ENCODE measurements at regions not wholly inside any gene's neighbourhood (a gene's known extent, or its start where the extent isn't known, plus 50 kb on each side); places are given as distances from the start of the nearest gene placed in this dataset.

- TF ChIP-seq CTCF (IDR thresholded peaks at IDR 0.05) = no peak
- no peak for TF ChIP-seq EZH2phosphoT487 (IDR thresholded peaks at IDR 0.05)
These were observed 51.9 kb upstream of the IRF2 start for GRCh38 chr4:184526228-184526627.
